ENCODE measurements at regions not wholly inside any gene's neighbourhood (a gene's known extent, or its start where the extent isn't known, plus 50 kb on each side); places are given as distances from the start of the nearest gene placed in this dataset.

GRCh38 chr12:97927977-97928376 is 465.4 kb downstream of the RMST start:
- Histone ChIP-seq H4K20me1 (ENCODE audit: low read depth, low read length) (no peaks in the 10 kb centered on the region), H3K27ac (ENCODE audit: low read depth, low read length) (no peak overlapping the region), H3K4me3 (ENCODE audit: insufficient read depth, low read length, poor library complexity, severe bottlenecking) (no peak overlapping the region), H3F3A (ENCODE audit: insufficient read depth) (no peaks in the 10 kb centered on the region), H3K4me2 (ENCODE audit: low read depth, low read length, poor library complexity, severe bottlenecking) (no peak overlapping the region), H3K79me2 (ENCODE audit: insufficient read depth, low read length) (no peaks in the 10 kb centered on the region), H3K9me3 (ENCODE audit: insufficient read depth, low read length) (no peaks in the 10 kb centered on the region), H3K9me2 (replicated peaks; ENCODE audit: insufficient read depth, low read length) (no peaks in the 10 kb centered on the region), H3K36me3 (ENCODE audit: low read length) (no peaks in the 10 kb centered on the region), H3K27me3 (ENCODE audit: low read length) (no peaks in the 10 kb centered on the region), H3K9ac (ENCODE audit: low read length) (no peak overlapping the region), H2AFZ (ENCODE audit: low read depth, low read length, severe bottlenecking) (no peak overlapping the region)
- TF ChIP-seq EZH2phosphoT487 (conservative IDR thresholded peaks at IDR 0.05; ENCODE audit: low read length) = no peak
- TF ChIP-seq, protein P1, sequence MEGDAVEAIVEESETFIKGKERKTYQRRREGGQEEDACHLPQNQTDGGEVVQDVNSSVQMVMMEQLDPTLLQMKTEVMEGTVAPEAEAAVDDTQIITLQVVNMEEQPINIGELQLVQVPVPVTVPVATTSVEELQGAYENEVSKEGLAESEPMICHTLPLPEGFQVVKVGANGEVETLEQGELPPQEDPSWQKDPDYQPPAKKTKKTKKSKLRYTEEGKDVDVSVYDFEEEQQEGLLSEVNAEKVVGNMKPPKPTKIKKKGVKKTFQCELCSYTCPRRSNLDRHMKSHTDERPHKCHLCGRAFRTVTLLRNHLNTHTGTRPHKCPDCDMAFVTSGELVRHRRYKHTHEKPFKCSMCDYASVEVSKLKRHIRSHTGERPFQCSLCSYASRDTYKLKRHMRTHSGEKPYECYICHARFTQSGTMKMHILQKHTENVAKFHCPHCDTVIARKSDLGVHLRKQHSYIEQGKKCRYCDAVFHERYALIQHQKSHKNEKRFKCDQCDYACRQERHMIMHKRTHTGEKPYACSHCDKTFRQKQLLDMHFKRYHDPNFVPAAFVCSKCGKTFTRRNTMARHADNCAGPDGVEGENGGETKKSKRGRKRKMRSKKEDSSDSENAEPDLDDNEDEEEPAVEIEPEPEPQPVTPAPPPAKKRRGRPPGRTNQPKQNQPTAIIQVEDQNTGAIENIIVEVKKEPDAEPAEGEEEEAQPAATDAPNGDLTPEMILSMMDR (IDR thresholded peaks at IDR 0.05; ENCODE audit: insufficient read depth, low read length, poor library complexity, severe bottlenecking) = no peak

DNA sequence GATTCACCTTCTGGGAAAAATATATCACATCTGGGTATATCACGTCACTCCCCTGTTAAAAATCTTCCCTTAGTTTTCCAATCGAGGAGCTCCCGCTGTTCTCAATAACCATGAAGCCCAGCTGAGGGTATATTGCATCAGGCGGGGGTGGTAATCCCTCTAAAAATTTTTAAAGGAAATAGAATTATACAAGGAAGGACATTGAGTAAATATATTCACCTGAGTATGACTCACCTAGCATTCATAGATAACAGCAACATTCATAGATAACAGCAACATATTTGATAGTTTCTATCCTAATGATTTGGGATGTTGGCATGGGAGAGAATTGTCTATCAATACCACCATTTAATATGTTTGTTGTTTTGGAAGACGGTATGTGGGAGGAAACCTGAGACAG is 473.6 kb downstream of the RMST start:
- Histone ChIP-seq H3K9me2 (replicated peaks; ENCODE audit: insufficient read depth, low read length) (no peaks in the 10 kb centered on the region), H3K27me3 (ENCODE audit: low read length) (no peaks in the 10 kb centered on the region), H3F3A (ENCODE audit: insufficient read depth) (no peaks in the 10 kb centered on the region), H3K4me3 (ENCODE audit: insufficient read depth, low read length, poor library complexity, severe bottlenecking) (no peak overlapping the region), H4K20me1 (ENCODE audit: low read depth, low read length) (no peaks in the 10 kb centered on the region), H3K27ac (ENCODE audit: low read depth, low read length) (no peak overlapping the region), H3K9me3 (ENCODE audit: insufficient read depth, low read length) (no peaks in the 10 kb centered on the region), H3K4me2 (ENCODE audit: low read depth, low read length, poor library complexity, severe bottlenecking) (no peak overlapping the region), H3K36me3 (ENCODE audit: low read length) (no peaks in the 10 kb centered on the region), H3K79me2 (ENCODE audit: insufficient read depth, low read length) (no peaks in the 10 kb centered on the region), H2AFZ (ENCODE audit: low read depth, low read length, severe bottlenecking) (no peak overlapping the region), H3K9ac (ENCODE audit: low read length) (no peak overlapping the region)
- TF ChIP-seq, protein P1 (IDR thresholded peaks at IDR 0.05; ENCODE audit: insufficient read depth, low read length, poor library complexity, severe bottlenecking) = no peak
- TF ChIP-seq EZH2phosphoT487 (conservative IDR thresholded peaks at IDR 0.05; ENCODE audit: low read length) = no peak

DNA sequence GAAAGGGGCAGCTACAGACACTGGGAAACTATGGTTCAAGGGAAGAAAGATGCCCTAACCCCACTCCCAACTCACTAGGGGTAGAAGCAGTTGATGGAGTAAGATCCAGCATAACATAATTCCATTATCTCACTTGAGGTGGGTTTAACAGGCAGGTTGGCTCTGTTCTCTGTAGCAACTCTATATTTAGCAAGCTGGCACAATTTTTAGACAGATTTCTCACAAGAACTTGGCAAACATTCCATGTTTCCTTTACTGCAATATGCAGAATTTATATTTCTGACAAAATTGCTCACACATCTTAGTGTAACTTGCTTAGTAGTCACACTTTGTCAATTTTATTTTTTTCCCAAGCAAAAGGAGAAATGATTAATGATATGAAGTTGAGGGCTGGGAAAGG is 475.4 kb downstream of the RMST start:
- H3K4me2 ChIP-seq (ENCODE audit: low read depth, low read length, poor library complexity, severe bottlenecking) = no peak overlapping the region
- no peaks in the 10 kb centered on the region for H3K27me3 ChIP-seq (ENCODE audit: low read length)
- H3K9me2 ChIP-seq (replicated peaks; ENCODE audit: insufficient read depth, low read length) = no peaks in the 10 kb centered on the region
- no peak for TF ChIP-seq EZH2phosphoT487 (conservative IDR thresholded peaks at IDR 0.05; ENCODE audit: low read length)
- TF ChIP-seq, protein P1 (IDR thresholded peaks at IDR 0.05; ENCODE audit: insufficient read depth, low read length, poor library complexity, severe bottlenecking) = no peak
- no peaks in the 10 kb centered on the region for H3K36me3 ChIP-seq (ENCODE audit: low read length)
- no peaks in the 10 kb centered on the region for H3K79me2 ChIP-seq (ENCODE audit: insufficient read depth, low read length)
- no peak overlapping the region for H2AFZ ChIP-seq (ENCODE audit: low read depth, low read length, severe bottlenecking)
- H3F3A ChIP-seq (ENCODE audit: insufficient read depth) = no peaks in the 10 kb centered on the region
- H3K9me3 ChIP-seq (ENCODE audit: insufficient read depth, low read length) = no peaks in the 10 kb centered on the region
- H3K4me3 ChIP-seq (ENCODE audit: insufficient read depth, low read length, poor library complexity, severe bottlenecking) = no peak overlapping the region
- no peak overlapping the region for H3K27ac ChIP-seq (ENCODE audit: low read depth, low read length)
- H4K20me1 ChIP-seq (ENCODE audit: low read depth, low read length) = no peaks in the 10 kb centered on the region
- no peak overlapping the region for H3K9ac ChIP-seq (ENCODE audit: low read length)
